HG03196 (cell line): ENCODE measurements at regions not wholly inside any gene's neighbourhood (a gene's known extent, or its start where the extent isn't known, plus 50 kb on each side); places are given as distances from the start of the nearest gene placed in this dataset.

Experiments
- ATAC-seq: cut with Tn5 transposase; IDR thresholded peaks from one replicate; pipeline ENCODE4 v1.9.1; 2021; ENCODE audit not compliant: unreplicated experiment

DNA sequence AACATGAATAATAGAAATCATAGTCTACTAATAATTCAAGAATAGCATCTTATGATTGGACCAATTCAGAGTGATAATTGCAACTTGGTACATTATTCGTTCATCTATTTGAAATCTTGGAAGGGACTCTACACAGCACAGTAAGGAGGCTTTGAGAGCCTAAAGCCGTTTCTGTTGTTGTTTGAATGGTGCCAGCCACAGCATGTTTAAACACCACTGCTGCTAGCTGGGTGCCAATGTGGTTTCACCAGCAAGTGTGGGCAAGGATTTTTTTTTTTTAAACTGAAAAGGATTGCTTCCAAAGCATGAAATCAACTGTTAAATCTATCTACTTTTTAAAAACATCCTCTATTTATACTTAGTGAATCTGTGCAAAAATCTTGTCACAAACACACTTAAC is 253.9 kb upstream of the MAP3K1 start:
- ATAC-seq: no peak

GRCh38 chr5:56558131-56558745 is 257.1 kb upstream of the MAP3K1 start:
- no peak for ATAC-seq

DNA sequence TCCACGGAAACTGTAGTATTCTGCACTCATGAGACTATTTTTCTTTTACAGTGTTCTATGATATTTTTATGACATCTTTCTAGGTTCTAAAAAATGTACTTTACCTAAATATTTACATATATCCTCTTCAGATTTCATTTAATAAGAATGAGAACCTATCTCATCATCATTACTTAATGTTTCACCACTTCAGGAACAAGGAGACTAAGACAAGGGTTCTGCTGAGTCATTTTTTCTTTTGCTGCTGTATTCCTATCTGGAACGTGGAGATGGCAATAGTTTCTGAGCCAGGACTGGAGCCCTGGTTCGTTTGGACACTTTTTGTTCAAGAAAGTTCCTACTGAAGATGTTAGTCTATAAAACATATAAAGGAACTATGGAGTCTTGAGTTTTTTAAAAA is 258.2 kb upstream of the MAP3K1 start:
- no peak for ATAC-seq

- no peak for ATAC-seq
Observed at GRCh38 chr5:56552612-56553268, 262.6 kb upstream of the MAP3K1 start.

DNA sequence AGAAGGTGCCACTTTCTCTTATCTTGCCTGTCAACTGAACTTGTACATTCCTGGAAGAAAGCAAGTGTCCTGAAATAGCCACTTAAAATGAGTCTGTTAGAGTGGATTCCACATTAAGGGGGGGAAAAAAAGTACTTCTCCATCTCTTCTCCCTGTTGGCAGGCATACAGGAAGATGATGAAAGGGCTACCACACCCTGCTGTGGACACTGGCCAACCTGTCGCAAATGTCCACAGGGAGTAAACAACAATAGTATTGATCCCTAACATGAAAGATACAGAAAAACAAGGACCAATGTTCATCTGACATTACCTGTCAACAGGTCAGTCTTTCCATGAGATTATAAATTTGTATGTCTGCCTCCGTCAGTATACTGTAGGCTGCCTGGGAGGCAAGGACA is 265.1 kb upstream of the MAP3K1 start:
- ATAC-seq: no peak

DNA sequence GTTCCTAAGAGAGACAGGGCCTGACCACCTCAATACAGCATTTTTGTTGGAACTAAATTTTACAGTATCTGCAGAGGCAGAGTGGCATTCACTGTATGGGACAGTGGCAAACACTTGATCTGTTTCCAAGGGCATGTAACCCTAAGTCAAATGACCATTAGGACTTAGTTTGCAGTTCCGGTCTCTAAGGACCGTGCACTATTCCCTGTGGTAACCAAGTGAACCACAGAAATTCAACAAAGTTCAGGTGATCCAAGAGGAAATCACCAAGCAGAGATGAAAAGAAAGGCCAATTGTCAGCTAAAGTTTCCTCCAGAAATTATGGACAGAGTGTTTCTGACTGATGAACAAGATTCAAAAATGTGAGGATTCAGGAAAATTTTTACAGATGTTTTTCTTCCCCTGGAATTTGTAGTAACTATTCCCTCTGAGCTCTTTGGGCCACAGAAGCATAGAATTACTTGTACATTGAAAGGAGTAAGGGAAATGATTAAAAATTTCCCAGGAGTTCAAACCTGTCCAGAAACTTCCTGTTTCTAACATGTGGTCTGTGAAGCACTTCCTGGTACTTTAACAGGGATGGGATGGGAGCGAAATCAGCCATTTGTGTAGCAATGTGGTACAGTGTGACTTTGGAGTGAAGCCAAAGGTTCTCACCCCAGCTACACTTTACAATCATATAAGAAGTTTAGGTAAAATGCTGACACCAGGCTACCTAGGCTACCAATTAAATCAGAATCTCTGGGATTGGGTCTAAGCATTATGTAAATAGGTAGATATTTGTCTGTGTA is 266.1 kb upstream of the MAP3K1 start:
- no peak for ATAC-seq

- no peak for ATAC-seq
Observed at GRCh38 chr5:56545016-56545415, 270.3 kb upstream of the MAP3K1 start.

GRCh38 chr5:56543441-56544388 is 271.6 kb upstream of the MAP3K1 start:
- ATAC-seq: no peak

DNA sequence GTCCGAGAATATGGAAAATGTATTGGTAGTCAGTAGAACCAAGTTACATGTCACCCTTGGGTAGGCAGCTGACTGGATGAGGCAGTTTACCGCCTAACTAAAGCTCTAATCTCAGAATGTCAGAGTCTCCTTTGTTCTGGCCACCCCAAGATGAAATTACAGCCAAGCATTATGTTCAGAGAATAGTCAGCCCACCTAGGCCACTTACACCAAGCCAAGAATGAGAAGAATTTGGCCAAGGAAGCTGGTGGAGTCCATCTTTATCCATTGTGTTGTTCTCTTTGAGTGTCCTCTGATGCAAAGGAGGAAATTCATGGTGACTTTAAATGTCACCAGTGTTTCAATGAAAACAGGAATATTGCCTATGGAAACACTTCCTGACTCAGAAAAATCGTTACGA is 275.1 kb upstream of the MAP3K1 start:
- no peak for ATAC-seq

GRCh38 chr5:56538580-56538979 is 276.8 kb upstream of the MAP3K1 start:
- no peak for ATAC-seq

GRCh38 chr5:56535347-56535746 is 280.0 kb upstream of the MAP3K1 start:
- ATAC-seq: no peak

GRCh38 chr5:56534102-56534829 is 281.1 kb upstream of the MAP3K1 start:
- no peak for ATAC-seq

DNA sequence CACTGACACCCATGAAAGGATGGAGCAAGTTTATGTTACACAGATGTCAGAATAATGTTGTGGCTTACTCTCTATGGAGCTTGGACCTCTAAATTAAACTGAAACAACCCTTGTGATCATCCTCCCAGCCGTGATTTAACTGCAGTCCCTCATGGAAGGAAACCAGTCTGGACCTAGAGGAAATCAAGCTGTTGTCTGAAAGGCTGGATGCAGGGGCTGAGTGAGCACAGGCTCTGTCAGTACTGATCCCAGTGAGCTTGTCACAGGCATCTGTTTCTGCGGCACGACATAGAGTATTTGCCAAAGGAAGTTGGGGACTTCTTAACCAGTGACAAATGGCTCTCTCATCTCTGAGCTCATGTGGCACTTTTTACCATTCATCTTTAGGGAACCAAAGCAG is 282.9 kb upstream of the MAP3K1 start:
- ATAC-seq: no peak

- ATAC-seq: no peak
Observed at GRCh38 chr5:56530626-56531138, 284.7 kb upstream of the MAP3K1 start.

- ATAC-seq: no peak
Observed at GRCh38 chr5:56529666-56530430, 285.5 kb upstream of the MAP3K1 start.

- ATAC-seq: no peak
Observed at GRCh38 chr5:56527174-56527573, 288.2 kb upstream of the MAP3K1 start.

GRCh38 chr5:56525113-56525512 is 290.2 kb upstream of the MAP3K1 start:
- ATAC-seq: no peak

GRCh38 chr5:56523790-56524575 is 290.9 kb upstream of the ANKRD55 start:
- ATAC-seq: no peak

DNA sequence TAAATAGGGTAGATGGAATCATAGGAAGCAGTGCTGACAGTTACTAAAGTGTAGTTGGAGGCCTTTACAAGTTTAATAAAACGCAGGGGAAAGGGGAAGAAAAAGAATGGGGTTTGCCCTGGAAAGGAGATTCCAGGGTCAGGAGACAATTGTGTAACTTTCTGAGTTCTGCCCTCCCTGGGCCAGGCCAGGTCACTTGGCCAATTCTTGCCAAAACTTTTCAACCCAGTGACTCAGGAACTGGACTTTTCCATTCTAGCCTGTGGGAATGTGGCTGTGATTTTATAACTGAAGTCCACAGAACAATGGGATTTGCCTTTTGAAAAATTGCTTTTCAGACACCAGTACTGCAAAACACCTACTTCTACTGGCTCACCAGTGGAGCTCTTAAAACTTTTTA is 289.8 kb upstream of the ANKRD55 start:
- ATAC-seq: no peak
